Thoracic aorta (tissue), 2 donors: ENCODE measurements at regions not wholly inside any gene's neighbourhood (a gene's known extent, or its start where the extent isn't known, plus 50 kb on each side); places are given as distances from the start of the nearest gene placed in this dataset.

Experiments
- ATAC-seq: fragments of 150-250 bp; one replicate; pipeline ENCODE4 v1.8.0; 2017; ENCODE audit warnings: low read depth; ENCODE audit not compliant: insufficient number of reproducible peaks, low FRiP score
- DNase-seq: peaks from one replicate; pipeline ENCODE4 v3.0.0-alpha.2; 2020; ENCODE audit warnings: low spot score
- H3K27ac ChIP-seq, 2 donors: fragments of 200-600 bp; sonication (generic); 1 replicate in 1 of 2; 2 replicates in 1 of 2; pipeline ENCODE4 v1.5.1; 2016; ENCODE audit warnings: mild to moderate bottlenecking in 2 of 2, moderate library complexity in 2 of 2
- H3K27me3 ChIP-seq: fragments of 200-600 bp; sonication (generic); replicated peaks from 2 replicates; pipeline ENCODE4 v1.6.0; 2016; ENCODE audit warnings: mild to moderate bottlenecking; ENCODE audit not compliant: insufficient read depth
- H3K36me3 ChIP-seq: fragments of 200-600 bp; sonication (generic); one replicate; pipeline ENCODE4 v1.5.1; 2016
- H3K4me1 ChIP-seq, 2 donors: fragments of 200-600 bp; sonication (generic); 1 replicate in 1 of 2; 2 replicates in 1 of 2; pipeline versions ENCODE4 v1.5.1 to v1.6.0; 2016; ENCODE audit warnings: low read depth in 2 of 2, mild to moderate bottlenecking in 1 of 2; ENCODE audit not compliant: control insufficient read depth in 1 of 2
- H3K4me3 ChIP-seq: fragments of 200-600 bp; sonication (generic); 2 replicates; pipeline ENCODE4 v1.5.1; 2016; ENCODE audit warnings: mild to moderate bottlenecking
- H3K9me3 ChIP-seq: fragments of 200-600 bp; sonication (generic); 2 replicates; pipeline ENCODE4 v1.5.1; 2016
- TF ChIP-seq, protein P1 (sequence below): fragments of 200-600 bp; sonication (generic); IDR thresholded peaks from one replicate; pipeline ENCODE4 v1.5.1; 2019; ENCODE audit warnings: antibody characterized with exemption

DNA sequence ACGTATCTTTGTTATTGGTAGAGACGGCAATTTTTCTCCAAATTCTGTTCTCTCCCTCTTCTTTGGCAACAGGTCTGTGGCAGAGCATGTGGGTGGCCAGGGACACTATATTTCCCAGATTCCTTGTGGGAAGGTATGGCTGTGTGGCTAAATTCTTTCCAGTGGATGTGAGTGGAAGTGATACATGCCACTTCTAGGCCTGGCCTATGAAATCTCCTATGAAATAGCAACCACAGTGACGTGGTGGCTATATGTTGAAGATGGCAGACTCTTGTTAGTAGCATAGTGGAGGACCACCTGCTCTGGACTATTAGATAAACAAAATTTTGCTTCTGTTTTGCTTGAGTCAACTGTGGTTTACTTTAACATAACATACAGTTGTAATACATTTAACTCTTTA, 243.3 kb downstream of the IL20RB start:
- TF ChIP-seq, protein P1, sequence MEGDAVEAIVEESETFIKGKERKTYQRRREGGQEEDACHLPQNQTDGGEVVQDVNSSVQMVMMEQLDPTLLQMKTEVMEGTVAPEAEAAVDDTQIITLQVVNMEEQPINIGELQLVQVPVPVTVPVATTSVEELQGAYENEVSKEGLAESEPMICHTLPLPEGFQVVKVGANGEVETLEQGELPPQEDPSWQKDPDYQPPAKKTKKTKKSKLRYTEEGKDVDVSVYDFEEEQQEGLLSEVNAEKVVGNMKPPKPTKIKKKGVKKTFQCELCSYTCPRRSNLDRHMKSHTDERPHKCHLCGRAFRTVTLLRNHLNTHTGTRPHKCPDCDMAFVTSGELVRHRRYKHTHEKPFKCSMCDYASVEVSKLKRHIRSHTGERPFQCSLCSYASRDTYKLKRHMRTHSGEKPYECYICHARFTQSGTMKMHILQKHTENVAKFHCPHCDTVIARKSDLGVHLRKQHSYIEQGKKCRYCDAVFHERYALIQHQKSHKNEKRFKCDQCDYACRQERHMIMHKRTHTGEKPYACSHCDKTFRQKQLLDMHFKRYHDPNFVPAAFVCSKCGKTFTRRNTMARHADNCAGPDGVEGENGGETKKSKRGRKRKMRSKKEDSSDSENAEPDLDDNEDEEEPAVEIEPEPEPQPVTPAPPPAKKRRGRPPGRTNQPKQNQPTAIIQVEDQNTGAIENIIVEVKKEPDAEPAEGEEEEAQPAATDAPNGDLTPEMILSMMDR = no peak
- no peak for ATAC-seq

DNA sequence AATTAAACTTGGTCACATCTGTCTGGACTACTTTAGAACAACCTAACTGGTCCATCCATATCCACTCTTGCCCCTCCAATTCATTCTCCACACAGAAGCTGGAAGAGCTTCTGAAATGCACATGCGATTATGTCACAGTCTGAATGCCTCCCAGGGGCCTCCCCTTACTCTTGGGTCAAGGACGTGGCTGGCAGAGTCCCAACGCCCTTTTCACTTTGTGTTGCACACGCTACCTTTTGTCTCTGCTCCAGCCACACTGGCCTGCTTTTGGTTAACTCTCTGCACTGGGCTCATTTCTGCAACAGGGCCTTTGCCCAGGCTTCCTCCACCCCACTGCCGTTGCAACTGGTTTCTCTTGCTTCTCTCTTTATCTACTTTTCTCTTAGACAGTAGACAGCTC, 245.2 kb downstream of the IL20RB start:
- DNase-seq (no peak), ATAC-seq (no peak)
- Histone ChIP-seq H3K9me3 (no peaks in the 10 kb centered on the region), H3K36me3 (no peaks in the 10 kb centered on the region), H3K4me3 (no peak overlapping the region), H3K27ac (no peak overlapping the region), H3K27me3 (no peaks in the 10 kb centered on the region), H3K4me1 (peaks cover 0 to 32% of the 10 kb centered on the region in 2 donors)
- TF ChIP-seq, protein P1 = no peak

More for the DNA sequence above, 243.3 kb downstream of the IL20RB start:
- H3K9me3 ChIP-seq = no peaks in the 10 kb centered on the region
- H3K27ac ChIP-seq = no peak overlapping the region
- H3K36me3 ChIP-seq = no peaks in the 10 kb centered on the region
- H3K4me3 ChIP-seq = no peak overlapping the region
- peaks cover 0 to 30% of the 10 kb centered on the region in 2 donors for H3K4me1 ChIP-seq
- H3K27me3 ChIP-seq = no peaks in the 10 kb centered on the region
- DNase-seq = no peak

DNA sequence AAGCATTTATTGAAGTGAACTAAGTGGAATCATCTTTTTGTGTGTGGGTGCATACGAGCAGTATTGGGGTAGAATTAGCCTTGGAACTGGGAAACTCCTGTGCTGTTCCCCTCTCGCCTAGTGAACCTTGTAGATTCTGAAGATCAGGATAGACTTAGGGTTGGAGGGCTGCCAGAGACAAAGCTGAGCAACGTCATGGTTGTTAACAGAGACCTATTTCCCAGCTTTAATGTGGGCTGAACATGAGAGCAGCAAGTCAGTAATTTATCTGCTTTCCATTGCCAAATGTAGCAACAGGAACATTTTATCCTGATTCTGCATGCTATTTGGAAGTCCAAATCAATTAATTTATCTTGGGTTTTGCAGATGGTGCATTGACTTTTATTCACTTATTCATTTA, 246.6 kb downstream of the IL20RB start:
- ATAC-seq (no peak), DNase-seq (no peak)
- Histone ChIP-seq H3K36me3 (no peaks in the 10 kb centered on the region), H3K9me3 (no peaks in the 10 kb centered on the region), H3K4me3 (no peak overlapping the region), H3K27ac (no peak overlapping the region), H3K4me1 (peaks cover 0 to 32% of the 10 kb centered on the region in 2 donors), H3K27me3 (no peaks in the 10 kb centered on the region)
- TF ChIP-seq, protein P1 = no peak

DNA sequence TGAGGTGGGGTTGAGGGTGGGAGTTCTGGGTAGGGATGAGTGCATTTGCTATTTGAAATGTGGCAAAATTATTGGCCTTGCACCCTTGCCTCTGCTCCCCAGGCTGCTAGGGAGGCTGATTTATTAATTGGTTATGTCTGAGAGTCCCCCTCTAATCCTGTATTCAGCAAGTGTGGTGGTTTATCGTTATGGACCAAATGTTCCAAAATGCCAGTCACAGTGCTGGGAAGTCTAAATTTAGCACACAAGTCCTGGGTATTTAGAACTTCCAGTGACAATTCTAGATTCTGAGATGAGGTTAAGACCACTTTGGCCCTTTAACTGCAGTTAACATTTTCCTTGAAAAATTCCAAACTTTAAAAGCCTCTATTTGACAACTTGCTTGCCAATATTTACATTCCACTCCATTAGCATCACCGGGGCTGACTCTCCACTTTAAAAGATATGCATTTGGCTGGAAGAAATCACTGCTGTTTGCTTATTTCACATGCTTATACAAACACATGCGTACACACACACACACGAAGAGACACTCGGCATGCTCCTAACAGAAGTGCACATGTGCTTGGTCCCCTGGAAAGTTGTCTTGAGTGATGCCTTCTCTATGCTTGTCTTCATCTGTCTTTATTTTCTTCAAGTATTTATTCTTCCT, 247.7 kb downstream of the IL20RB start:
- Histone ChIP-seq H3K9me3 (no peaks in the 10 kb centered on the region), H3K27me3 (no peaks in the 10 kb centered on the region), H3K36me3 (no peaks in the 10 kb centered on the region), H3K4me3 (no peak overlapping the region), H3K27ac (peak overlapping the region in 1 of 2 donors; percentile 19), H3K4me1 (peaks cover 0 to 28% of the 10 kb centered on the region in 2 donors)
- ATAC-seq (no peak), DNase-seq (no peak)
- TF ChIP-seq, protein P1 = no peak

DNA sequence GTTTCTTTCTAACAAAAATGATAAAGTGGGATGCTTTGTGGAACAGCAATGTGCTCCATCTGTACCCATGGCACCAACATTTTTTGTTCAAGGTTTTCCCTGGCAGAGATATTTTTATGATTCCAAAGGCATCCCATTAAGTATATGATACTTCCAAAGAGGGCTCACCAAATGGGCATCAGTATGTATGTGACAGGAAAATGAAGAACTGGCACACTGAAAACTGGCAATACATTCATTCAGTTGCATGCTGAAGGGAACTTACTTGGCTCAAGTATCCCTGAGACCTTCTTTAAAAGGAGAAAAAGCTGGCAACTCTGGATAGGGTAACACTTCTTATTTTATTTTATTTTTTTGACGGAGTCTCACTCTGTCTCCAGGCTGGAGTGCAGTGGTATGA, 249.8 kb downstream of the IL20RB start:
- DNase-seq (no peak), ATAC-seq (no peak)
- no peaks in the 10 kb centered on the region for H3K9me3 ChIP-seq
- H3K4me1 ChIP-seq = peaks cover 0 to 21% of the 10 kb centered on the region in 2 donors
- no peak overlapping the region for H3K4me3 ChIP-seq
- TF ChIP-seq, protein P1 = no peak
- H3K27ac ChIP-seq = no peak overlapping the region
- no peaks in the 10 kb centered on the region for H3K27me3 ChIP-seq
- no peaks in the 10 kb centered on the region for H3K36me3 ChIP-seq
